Ureter (tissue), 1 donor: ENCODE measurements at regions not wholly inside any gene's neighbourhood (a gene's known extent, or its start where the extent isn't known, plus 50 kb on each side); places are given as distances from the start of the nearest gene placed in this dataset.
"Not testable (repeated sequence)": the region's sequence is repeated elsewhere in the genome, so short reads cannot be mapped to it uniquely, and the experiment has no call there.

Experiments used
- DNase-seq: peaks from one replicate; pipeline ENCODE4 v3.0.0-alpha.2; 2020; ENCODE audit warnings: low spot score
- donor health status: DM: yes; HTN: yes; CAD: no.

- no peak for DNase-seq
Observed at GRCh38 chr13:90796474-90796873, 551.0 kb upstream of the MIR17HG start.

- no peak for DNase-seq
Observed at GRCh38 chr13:90797335-90797734, 550.2 kb upstream of the MIR17HG start.

GRCh38 chr13:90798381-90798780 lies 549.1 kb upstream of the MIR17HG start:
- no peak for DNase-seq

GRCh38 chr13:90800082-90800746 lies 547.3 kb upstream of the MIR17HG start:
- peak; percentile 46 for DNase-seq

- DNase-seq, result no peak
Observed at GRCh38 chr13:90801621-90802020, 545.9 kb upstream of the MIR17HG start.

- no peak for DNase-seq
Observed at GRCh38 chr13:90803210-90803609, 544.3 kb upstream of the MIR17HG start.

GRCh38 chr13:90806016-90806615 lies 541.4 kb upstream of the MIR17HG start:
- DNase-seq, result no peak

- no peak for DNase-seq
Observed at GRCh38 chr13:90806892-90807291, 540.6 kb upstream of the MIR17HG start.

GRCh38 chr13:90808838-90809237 lies 538.6 kb upstream of the MIR17HG start:
- DNase-seq, result no peak

GRCh38 chr13:90824032-90824431 lies 523.5 kb upstream of the MIR17HG start:
- no peak for DNase-seq

- DNase-seq, result no peak
Observed at GRCh38 chr13:90826688-90827087, 520.8 kb upstream of the MIR17HG start.

- no peak for DNase-seq
Observed at GRCh38 chr13:90830782-90831181, 516.7 kb upstream of the MIR17HG start.

GRCh38 chr13:90833951-90834350 lies 513.5 kb upstream of the MIR17HG start:
- no peak for DNase-seq

GRCh38 chr13:90834700-90835099 lies 512.8 kb upstream of the MIR17HG start:
- no peak for DNase-seq

GRCh38 chr13:90835826-90836225 lies 511.7 kb upstream of the MIR17HG start:
- no peak for DNase-seq

- no peak for DNase-seq
Observed at GRCh38 chr13:90838317-90838960, 509.0 kb upstream of the MIR17HG start.

GRCh38 chr13:90839061-90839460 lies 508.4 kb upstream of the MIR17HG start:
- DNase-seq, result no peak

- no peak for DNase-seq
Observed at GRCh38 chr13:90846936-90847335, 500.6 kb upstream of the MIR17HG start.

- not testable (repeated sequence) for DNase-seq
Observed at GRCh38 chr13:90853666-90854065, 493.8 kb upstream of the MIR17HG start.

GRCh38 chr13:90857921-90858320 lies 489.6 kb upstream of the MIR17HG start:
- no peak for DNase-seq

- no peak for DNase-seq
Observed at GRCh38 chr13:90866006-90866405, 481.5 kb upstream of the MIR17HG start.

- peak; percentile 62 for DNase-seq
Observed at GRCh38 chr13:90867336-90867683, 480.2 kb upstream of the MIR17HG start.

- no peak for DNase-seq
Observed at GRCh38 chr13:90868321-90868920, 479.1 kb upstream of the MIR17HG start.
